Ascending aorta (tissue), 2 donors: ENCODE measurements at regions not wholly inside any gene's neighbourhood (a gene's known extent, or its start where the extent isn't known, plus 50 kb on each side); places are given as distances from the start of the nearest gene placed in this dataset.

Source experiments
- DNase-seq, 2 donors: peaks; one replicate each; pipeline ENCODE4 v3.0.0-alpha.2; 2019; ENCODE audit warnings: low spot score in 2 of 2
- H3K27ac ChIP-seq, 2 donors: fragments of 200-600 bp; sonication (generic); one replicate each; pipeline ENCODE4 v1.5.1; 2016 to 2017; ENCODE audit warnings: mild to moderate bottlenecking in 1 of 2
- H3K27me3 ChIP-seq: fragments of 200-600 bp; sonication (generic); one replicate; pipeline ENCODE4 v1.5.1; 2017
- H3K36me3 ChIP-seq, 2 donors: fragments of 200-600 bp; sonication (generic); one replicate each; pipeline ENCODE4 v1.5.1; 2016
- H3K4me1 ChIP-seq, 2 donors: fragments of 200-600 bp; sonication (generic); one replicate each; pipeline ENCODE4 v1.5.1; 2016 to 2017; ENCODE audit warnings: mild to moderate bottlenecking in 1 of 2
- H3K4me3 ChIP-seq, 2 donors: fragments of 200-600 bp; sonication (generic); one replicate each; pipeline ENCODE4 v1.5.1; 2016 to 2017; ENCODE audit warnings: mild to moderate bottlenecking in 1 of 2
- H3K9me3 ChIP-seq, 2 donors: fragments of 200-600 bp; sonication (generic); one replicate each; pipeline ENCODE4 v1.5.1; 2016
- intact Hi-C: fragments of 100-400 bp; cut with DNase I; formaldehyde crosslinking; loops from one replicate; pipeline ENCODE4 v1.15.1; 2023
- TF ChIP-seq, protein P1 (sequence below), 3 experiments: fragments of 200-600 bp in 2 of 3; fragments of 450-650 bp in 1 of 3; sonication (generic) in 2 of 3; IDR thresholded peaks; one replicate each; pipeline ENCODE4 v1.5.1; 2016 to 2019; ENCODE audit warnings: antibody characterized with exemption in 3 of 3, mild to moderate bottlenecking in 1 of 3, moderate library complexity in 1 of 3

DNA sequence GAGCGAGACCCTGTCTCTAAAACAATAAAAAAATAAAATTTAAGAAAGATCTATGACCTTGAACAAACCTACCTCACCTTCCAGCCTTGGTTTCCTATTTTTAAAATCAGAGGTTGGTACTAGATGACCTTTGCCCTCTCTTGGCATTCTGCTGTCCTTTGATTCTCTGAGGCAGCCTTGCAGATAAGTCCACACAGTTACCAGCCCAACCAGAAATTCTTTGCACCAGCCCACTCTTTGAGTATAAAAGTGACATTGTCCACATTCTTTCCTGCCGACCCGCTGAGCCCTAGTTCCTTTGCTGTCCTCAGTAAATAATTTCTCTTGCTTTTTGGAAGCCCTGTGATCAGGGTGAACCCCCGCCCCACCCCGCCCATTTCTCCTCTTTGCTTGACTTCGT lies 150.4 kb downstream of the PHETA1 start:
- Histone ChIP-seq H3K27ac (no peak overlapping the region), H3K9me3 (no peaks in the 10 kb centered on the region), H3K36me3 (no peaks in the 10 kb centered on the region), H3K4me3 (no peak overlapping the region), H3K4me1 (no peaks in the 10 kb centered on the region), H3K27me3 (no peaks in the 10 kb centered on the region)
- DNase-seq = no peak
- TF ChIP-seq, protein P1, sequence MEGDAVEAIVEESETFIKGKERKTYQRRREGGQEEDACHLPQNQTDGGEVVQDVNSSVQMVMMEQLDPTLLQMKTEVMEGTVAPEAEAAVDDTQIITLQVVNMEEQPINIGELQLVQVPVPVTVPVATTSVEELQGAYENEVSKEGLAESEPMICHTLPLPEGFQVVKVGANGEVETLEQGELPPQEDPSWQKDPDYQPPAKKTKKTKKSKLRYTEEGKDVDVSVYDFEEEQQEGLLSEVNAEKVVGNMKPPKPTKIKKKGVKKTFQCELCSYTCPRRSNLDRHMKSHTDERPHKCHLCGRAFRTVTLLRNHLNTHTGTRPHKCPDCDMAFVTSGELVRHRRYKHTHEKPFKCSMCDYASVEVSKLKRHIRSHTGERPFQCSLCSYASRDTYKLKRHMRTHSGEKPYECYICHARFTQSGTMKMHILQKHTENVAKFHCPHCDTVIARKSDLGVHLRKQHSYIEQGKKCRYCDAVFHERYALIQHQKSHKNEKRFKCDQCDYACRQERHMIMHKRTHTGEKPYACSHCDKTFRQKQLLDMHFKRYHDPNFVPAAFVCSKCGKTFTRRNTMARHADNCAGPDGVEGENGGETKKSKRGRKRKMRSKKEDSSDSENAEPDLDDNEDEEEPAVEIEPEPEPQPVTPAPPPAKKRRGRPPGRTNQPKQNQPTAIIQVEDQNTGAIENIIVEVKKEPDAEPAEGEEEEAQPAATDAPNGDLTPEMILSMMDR (IDR thresholded peaks at IDR 0.05) = no peak
- intact Hi-C loops = no loop called here

DNA sequence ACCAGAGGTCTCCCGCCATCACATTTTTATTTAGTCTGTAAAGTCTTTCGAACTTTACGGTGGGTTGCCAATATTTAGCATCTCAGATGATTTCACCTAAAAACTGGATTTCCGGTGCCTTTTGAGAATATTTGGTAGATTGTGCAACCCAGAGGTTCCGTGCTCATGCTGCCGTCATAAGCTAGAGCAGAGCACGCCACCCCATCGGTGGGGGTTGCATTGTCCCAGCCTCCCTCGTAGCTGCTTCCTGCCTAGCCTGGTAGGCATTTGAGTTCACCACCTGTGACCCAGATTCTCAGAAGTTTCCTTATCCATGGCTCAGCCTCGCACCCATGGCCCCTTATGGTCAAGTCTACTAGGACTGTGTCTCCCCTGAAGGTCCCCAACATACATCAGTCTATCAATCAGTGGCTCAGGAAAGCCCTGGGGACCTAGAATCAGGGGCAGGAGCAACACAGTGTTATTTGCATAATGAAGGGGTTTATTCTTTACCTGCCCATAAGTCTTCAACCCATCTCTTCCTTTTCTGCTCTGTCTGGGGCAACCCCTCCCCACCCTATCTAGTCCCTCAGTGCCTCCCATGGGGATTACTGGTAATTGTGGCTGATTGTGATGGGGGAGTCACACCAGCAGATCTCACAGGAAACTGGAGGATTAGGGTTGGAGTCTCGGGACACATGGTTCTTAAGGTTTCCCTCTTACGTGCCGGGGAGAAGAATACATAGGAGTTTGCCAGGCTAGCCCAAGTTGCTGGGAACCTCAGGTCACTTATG lies 152.3 kb downstream of the PHETA1 start:
- Histone ChIP-seq H3K4me1 (no peaks in the 10 kb centered on the region), H3K27ac (no peak overlapping the region), H3K9me3 (no peaks in the 10 kb centered on the region), H3K36me3 (no peaks in the 10 kb centered on the region), H3K27me3 (no peaks in the 10 kb centered on the region), H3K4me3 (no peak overlapping the region)
- TF ChIP-seq, protein P1 (IDR thresholded peaks at IDR 0.05) = no peak
- intact Hi-C loops = no loop called here
- no peak for DNase-seq

DNA sequence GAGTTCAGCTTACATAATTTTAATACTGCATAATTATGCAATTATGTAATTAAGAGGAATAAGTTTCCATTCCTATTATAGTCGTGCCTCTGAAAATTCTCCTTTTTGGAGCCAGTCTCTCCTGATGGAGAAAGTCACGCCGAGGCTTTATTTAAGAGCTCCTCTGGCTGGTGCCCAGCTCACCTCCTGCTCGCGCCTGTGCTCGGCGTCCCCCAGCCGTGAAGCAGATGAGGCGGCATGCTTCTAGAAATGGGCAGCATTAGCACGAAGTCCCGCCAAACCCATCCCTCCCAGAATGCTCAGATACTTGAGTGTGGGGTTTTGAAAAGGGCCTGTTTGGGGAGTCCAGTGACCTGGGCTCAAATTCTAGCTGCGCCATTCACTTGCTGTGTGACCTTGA lies 153.0 kb downstream of the PHETA1 start:
- intact Hi-C loops = no loop called here
- no peak for DNase-seq
- Histone ChIP-seq H3K27me3 (no peaks in the 10 kb centered on the region), H3K9me3 (no peaks in the 10 kb centered on the region), H3K4me1 (no peaks in the 10 kb centered on the region), H3K4me3 (no peak overlapping the region), H3K36me3 (no peaks in the 10 kb centered on the region), H3K27ac (no peak overlapping the region)
- TF ChIP-seq, protein P1 (IDR thresholded peaks at IDR 0.05) = no peak

DNA sequence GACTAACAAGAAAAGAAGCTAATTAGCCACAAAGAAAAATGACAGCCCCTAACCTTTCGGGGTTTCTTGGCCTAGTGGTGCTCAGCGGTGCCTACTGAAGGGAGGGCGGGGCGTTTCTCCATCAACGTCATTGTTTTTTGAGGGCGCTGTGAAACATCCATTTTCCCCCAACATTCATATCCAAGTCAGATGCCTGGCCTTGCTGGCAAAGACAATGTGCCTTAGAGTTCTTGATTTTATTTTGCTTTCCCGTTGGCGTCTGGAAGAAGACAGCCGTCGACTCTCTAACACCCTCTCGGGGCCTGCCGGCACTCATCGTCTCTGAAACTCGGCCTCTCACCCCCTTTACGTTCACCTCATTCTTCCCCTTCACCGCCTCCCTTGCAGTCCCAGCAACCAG lies 154.5 kb downstream of the PHETA1 start:
- H3K36me3 ChIP-seq = no peaks in the 10 kb centered on the region
- H3K27ac ChIP-seq = no peak overlapping the region
- no peak overlapping the region for H3K4me3 ChIP-seq
- H3K4me1 ChIP-seq = no peaks in the 10 kb centered on the region
- H3K9me3 ChIP-seq = no peaks in the 10 kb centered on the region
- intact Hi-C loops = no loop called here
- no peak for DNase-seq
- TF ChIP-seq, protein P1 (IDR thresholded peaks at IDR 0.05) = no peak
- no peaks in the 10 kb centered on the region for H3K27me3 ChIP-seq

DNA sequence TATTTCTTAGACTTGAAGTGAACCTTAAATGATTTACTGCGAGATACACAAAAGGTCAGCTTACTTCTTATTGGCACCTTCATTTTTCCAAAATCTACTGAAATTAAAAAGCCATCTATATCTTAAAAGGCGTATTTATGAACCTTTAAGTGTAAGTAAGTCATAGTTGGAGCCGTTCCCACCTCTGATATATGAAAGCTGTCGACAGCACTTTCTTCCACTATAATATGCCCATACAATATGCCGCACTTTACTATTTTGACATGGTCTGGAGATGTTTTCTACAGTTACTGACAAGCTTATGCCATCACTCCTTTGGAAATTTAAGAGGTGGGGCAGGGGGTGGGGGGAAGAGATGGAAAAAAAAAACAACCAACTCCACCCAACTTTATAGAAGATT lies 155.3 kb downstream of the PHETA1 start:
- Histone ChIP-seq H3K27ac (no peak overlapping the region), H3K9me3 (no peaks in the 10 kb centered on the region), H3K36me3 (no peaks in the 10 kb centered on the region), H3K27me3 (no peaks in the 10 kb centered on the region), H3K4me1 (no peaks in the 10 kb centered on the region), H3K4me3 (no peak overlapping the region)
- no peak for DNase-seq
- TF ChIP-seq, protein P1 (IDR thresholded peaks at IDR 0.05) = no peak
- intact Hi-C loops = no loop called here
